ENCODE measurements at regions not wholly inside any gene's neighbourhood (a gene's known extent, or its start where the extent isn't known, plus 50 kb on each side); places are given as distances from the start of the nearest gene placed in this dataset.
A peak's percentile ranks its signal among the peaks of the same experiment; 100 is the strongest.
"Not testable (repeated sequence)": the region's sequence is repeated elsewhere in the genome, so short reads cannot be mapped to it uniquely, and the experiment has no call there.

- H3K23me2 ChIP-seq (ENCODE audit: low read depth, low read length); H2BK120ac ChIP-seq (replicated peaks; ENCODE audit: low read depth, low read length); H3K4me2 ChIP-seq (ENCODE audit: insufficient read depth in 1 of 2, low read depth in 2 of 2, low read length in 2 of 2); H4K91ac ChIP-seq (replicated peaks; ENCODE audit: insufficient read length, low read length); H4K5ac ChIP-seq (ENCODE audit: insufficient read length, low read depth, low read length); H3K4me1 ChIP-seq (replicated peaks in 1 of 4; ENCODE audit: control insufficient read depth in 3 of 4, insufficient read depth in 4 of 4, low read length in 3 of 4); H3K23ac ChIP-seq (ENCODE audit: insufficient read length); H3K14ac ChIP-seq (ENCODE audit: insufficient read length); H3K9ac ChIP-seq (replicated peaks in 1 of 4; ENCODE audit: extremely low read depth in 1 of 4, low read depth in 3 of 4, low read length in 3 of 4); H2BK15ac ChIP-seq (ENCODE audit: low read length); H3K79me2 ChIP-seq (ENCODE audit: control insufficient read depth in 1 of 2, insufficient read depth in 2 of 2, low read length in 2 of 2); H2BK20ac ChIP-seq (ENCODE audit: low read length); H3K18ac ChIP-seq (ENCODE audit: extremely low read depth, low read length); H2BK5ac ChIP-seq (ENCODE audit: low read depth, low read length); H2AK5ac ChIP-seq (ENCODE audit: low read depth, low read length); H4K8ac ChIP-seq (ENCODE audit: extremely low read depth, insufficient read depth, low read length); H4K20me1 ChIP-seq (replicated peaks in 1 of 2; ENCODE audit: control insufficient read depth in 1 of 2, insufficient read depth in 2 of 2, low read length in 2 of 2); CTCF ChIA-PET (ENCODE audit: partially characterized antibody); H2BK12ac ChIP-seq (ENCODE audit: low read depth, low read length); H3K79me1 ChIP-seq (ENCODE audit: low read depth, low read length); FAIRE-seq; H3K36me3 ChIP-seq (ENCODE audit: control insufficient read depth in 2 of 4, insufficient read depth in 4 of 4, low read length in 3 of 4); H3K27me3 ChIP-seq (replicated peaks in 1 of 4; ENCODE audit: control insufficient read depth in 3 of 4, extremely low read depth in 1 of 4, insufficient read depth in 3 of 4, low read length in 3 of 4); H3K4ac ChIP-seq (replicated peaks; ENCODE audit: insufficient read length, low read depth, low read length); H3K56ac ChIP-seq (replicated peaks; ENCODE audit: insufficient read length, low read depth, low read length); H2AFZ ChIP-seq (ENCODE audit: low read length); H3K9me3 ChIP-seq (ENCODE audit: insufficient read depth in 2 of 2, low read depth in 1 of 2, low read length in 1 of 2); H3K27ac ChIP-seq (ENCODE audit: low read depth, low read length): not testable (repeated sequence)
- DNase-seq (ENCODE audit: low read depth in 1 of 2, low spot score in 2 of 2) = peak in 1 of 2 experiments; percentile 60
- POLR2A ChIA-PET (ENCODE audit: partially characterized antibody) = interaction anchor here (0.7 kb wide), 1 partner anchor 197 kb away, joined by 3 read pairs; the partner anchor contains the start of gene TBL1XR1
- peak overlapping the region in 1 of 4 experiments; percentile 18; a peak in 1 of 8 replicates for H3K4me3 ChIP-seq (ENCODE audit: extremely low read depth in 1 of 4, insufficient read depth in 2 of 4, low read depth in 3 of 4, low read length in 4 of 4)
- WGBS, 2 experiments (ENCODE audit: extremely low coverage in 1 of 2, insufficient coverage in 1 of 2, insufficient read length in 1 of 2, insufficient replicate concordance in 2 of 2, low coverage in 1 of 2, low lambda C conversion rate in 2 of 2, missing lambda C conversion rate in 1 of 2) = 35% methylated on average over 16 of the region's 33 CpGs; no CpG with 5 or more reads in 1 of the 2 experiments
Measured at GRCh38 chr3:177394231-177395024, 197.1 kb upstream of the TBL1XR1 start.
